Chondrocyte (in vitro differentiated cells): ENCODE measurements at regions not wholly inside any gene's neighbourhood (a gene's known extent, or its start where the extent isn't known, plus 50 kb on each side); places are given as distances from the start of the nearest gene placed in this dataset.
"Not testable (repeated sequence)": the region's sequence is repeated elsewhere in the genome, so short reads cannot be mapped to it uniquely, and the experiment has no call there.

Experiments
- DNase-seq: peaks from one replicate; pipeline ENCODE4 v3.0.0; 2021; ENCODE audit warnings: mixed read lengths, low spot score
- H3K27ac Mint-ChIP-seq: one replicate; pipeline ENCODE4 v1.8.0; 2021; ENCODE audit warnings: mild to moderate bottlenecking, moderate library complexity, mixed read lengths; ENCODE audit not compliant: unreplicated experiment
- H3K27me3 Mint-ChIP-seq: 2 replicates; pipeline ENCODE4 v1.8.0; 2021; ENCODE audit warnings: low read depth, mixed read lengths
- H3K36me3 Mint-ChIP-seq: 2 replicates; pipeline ENCODE4 v1.8.0; 2021; ENCODE audit warnings: low read depth, mixed read lengths
- H3K4me1 Mint-ChIP-seq: 2 replicates; pipeline ENCODE4 v1.8.0; 2021; ENCODE audit warnings: low read depth, mild to moderate bottlenecking, mixed read lengths
- H3K4me3 Mint-ChIP-seq: one replicate; pipeline ENCODE4 v1.8.0; 2021; ENCODE audit warnings: mild to moderate bottlenecking, moderate library complexity, mixed read lengths; ENCODE audit not compliant: unreplicated experiment
- H3K9me3 Mint-ChIP-seq: 2 replicates; pipeline ENCODE4 v1.8.0; 2021; ENCODE audit warnings: low read depth, mixed read lengths
- TF ChIP-seq, protein P1 (sequence below): fragments of 200-600 bp; sonication (generic); IDR thresholded peaks from 2 replicates; pipeline ENCODE4 v1.5.0; 2021; ENCODE audit warnings: antibody characterized with exemption, mild to moderate bottlenecking, moderate library complexity

GRCh38 chr6:141395443-141396008 is 737.2 kb upstream of the GJE1 start:
- Mint-ChIP-seq H3K36me3 (no peaks in the 10 kb centered on the region), H3K27ac (no peak overlapping the region), H3K4me3 (no peak overlapping the region), H3K4me1 (no peaks in the 10 kb centered on the region), H3K27me3 (no peaks in the 10 kb centered on the region), H3K9me3 (no peaks in the 10 kb centered on the region)
- TF ChIP-seq, protein P1, sequence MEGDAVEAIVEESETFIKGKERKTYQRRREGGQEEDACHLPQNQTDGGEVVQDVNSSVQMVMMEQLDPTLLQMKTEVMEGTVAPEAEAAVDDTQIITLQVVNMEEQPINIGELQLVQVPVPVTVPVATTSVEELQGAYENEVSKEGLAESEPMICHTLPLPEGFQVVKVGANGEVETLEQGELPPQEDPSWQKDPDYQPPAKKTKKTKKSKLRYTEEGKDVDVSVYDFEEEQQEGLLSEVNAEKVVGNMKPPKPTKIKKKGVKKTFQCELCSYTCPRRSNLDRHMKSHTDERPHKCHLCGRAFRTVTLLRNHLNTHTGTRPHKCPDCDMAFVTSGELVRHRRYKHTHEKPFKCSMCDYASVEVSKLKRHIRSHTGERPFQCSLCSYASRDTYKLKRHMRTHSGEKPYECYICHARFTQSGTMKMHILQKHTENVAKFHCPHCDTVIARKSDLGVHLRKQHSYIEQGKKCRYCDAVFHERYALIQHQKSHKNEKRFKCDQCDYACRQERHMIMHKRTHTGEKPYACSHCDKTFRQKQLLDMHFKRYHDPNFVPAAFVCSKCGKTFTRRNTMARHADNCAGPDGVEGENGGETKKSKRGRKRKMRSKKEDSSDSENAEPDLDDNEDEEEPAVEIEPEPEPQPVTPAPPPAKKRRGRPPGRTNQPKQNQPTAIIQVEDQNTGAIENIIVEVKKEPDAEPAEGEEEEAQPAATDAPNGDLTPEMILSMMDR: no peak
- no peak for DNase-seq

DNA sequence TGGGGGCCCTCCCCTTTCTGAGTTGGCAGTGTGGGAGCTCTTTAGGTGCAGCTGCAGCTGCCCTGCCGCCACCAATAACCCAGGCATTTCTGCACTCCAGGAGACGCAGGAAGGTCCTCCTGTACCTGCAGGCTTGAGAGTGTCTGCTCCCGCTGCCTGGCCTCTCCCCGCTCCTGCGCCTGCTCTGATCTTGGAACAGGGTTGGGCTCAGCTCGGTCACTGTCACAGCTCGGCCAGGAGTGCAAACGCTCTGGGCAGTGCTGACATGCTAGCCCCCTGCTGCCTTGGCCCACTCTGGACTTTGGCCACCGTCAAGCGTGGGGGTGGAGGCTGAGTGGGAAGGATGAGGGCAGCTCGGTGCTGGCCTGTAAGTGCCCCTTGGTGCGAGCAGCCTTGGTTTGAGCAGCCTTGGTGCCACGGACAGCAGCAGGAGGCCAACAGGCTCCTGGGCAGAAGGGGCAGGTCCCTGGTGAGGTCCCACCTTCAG is 738.1 kb upstream of the GJE1 start:
- no peaks in the 10 kb centered on the region for H3K27me3 Mint-ChIP-seq
- H3K4me1 Mint-ChIP-seq: no peaks in the 10 kb centered on the region

DNA sequence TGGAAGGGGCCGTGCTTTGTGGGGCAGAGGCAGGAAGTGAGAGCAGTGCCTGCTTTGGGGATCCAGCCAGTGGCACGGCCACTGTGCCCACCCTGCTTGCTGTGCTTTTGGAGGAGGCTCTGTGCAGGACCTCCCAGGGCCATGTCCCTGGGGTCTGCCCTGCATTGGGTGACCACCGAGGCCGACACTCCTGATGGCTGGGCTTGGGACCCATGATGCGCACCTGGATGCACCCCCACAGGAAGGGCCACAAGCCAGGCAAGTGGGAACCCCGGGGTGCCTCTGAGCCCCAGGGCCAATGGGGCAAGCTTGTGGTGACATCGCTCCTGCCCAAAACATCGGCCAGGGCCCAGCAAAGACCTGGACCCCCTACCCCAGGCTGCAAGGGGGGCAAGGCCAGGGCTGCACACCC is 738.6 kb upstream of the GJE1 start:
- Mint-ChIP-seq H3K27ac (no peak overlapping the region), H3K27me3 (no peaks in the 10 kb centered on the region), H3K36me3 (no peaks in the 10 kb centered on the region), H3K4me3 (no peak overlapping the region), H3K9me3 (no peaks in the 10 kb centered on the region), H3K4me1 (no peaks in the 10 kb centered on the region)
- TF ChIP-seq, protein P1: no peak
- DNase-seq: peak; percentile 81

More for the DNA sequence above, 738.1 kb upstream of the GJE1 start:
- Mint-ChIP-seq H3K4me3 (no peak overlapping the region), H3K27ac (no peak overlapping the region), H3K9me3 (no peaks in the 10 kb centered on the region), H3K36me3 (no peaks in the 10 kb centered on the region)
- peak; percentile 81 for DNase-seq
- TF ChIP-seq, protein P1: no peak

GRCh38 chr6:141393405-141394124 is 739.2 kb upstream of the GJE1 start:
- Mint-ChIP-seq H3K4me1 (no peaks in the 10 kb centered on the region), H3K9me3 (no peaks in the 10 kb centered on the region), H3K4me3 (no peak overlapping the region), H3K27me3 (no peaks in the 10 kb centered on the region), H3K27ac (no peak overlapping the region), H3K36me3 (no peaks in the 10 kb centered on the region)
- no peak for DNase-seq
- TF ChIP-seq, protein P1: no peak

- H3K36me3 Mint-ChIP-seq: not testable (repeated sequence)
These were observed 741.6 kb upstream of the GJE1 start for GRCh38 chr6:141391135-141391534.

GRCh38 chr6:141388666-141389065 is 744.1 kb upstream of the GJE1 start:
- H3K27ac Mint-ChIP-seq: no peak overlapping the region
- no peak overlapping the region for H3K4me3 Mint-ChIP-seq
- no peaks in the 10 kb centered on the region for H3K27me3 Mint-ChIP-seq

More at GRCh38 chr6:141391135-141391534, 741.6 kb upstream of the GJE1 start:
- not testable (repeated sequence) for H3K9me3 Mint-ChIP-seq, H3K4me1 Mint-ChIP-seq, H3K4me3 Mint-ChIP-seq, H3K27me3 Mint-ChIP-seq, H3K27ac Mint-ChIP-seq, DNase-seq

More at GRCh38 chr6:141388666-141389065, 744.1 kb upstream of the GJE1 start:
- TF ChIP-seq, protein P1: no peak
- no peaks in the 10 kb centered on the region for H3K9me3 Mint-ChIP-seq
- no peaks in the 10 kb centered on the region for H3K36me3 Mint-ChIP-seq
- no peak for DNase-seq
- no peaks in the 10 kb centered on the region for H3K4me1 Mint-ChIP-seq
